ENCODE measurements at regions not wholly inside any gene's neighbourhood (a gene's known extent, or its start where the extent isn't known, plus 50 kb on each side); places are given as distances from the start of the nearest gene placed in this dataset.

DNA sequence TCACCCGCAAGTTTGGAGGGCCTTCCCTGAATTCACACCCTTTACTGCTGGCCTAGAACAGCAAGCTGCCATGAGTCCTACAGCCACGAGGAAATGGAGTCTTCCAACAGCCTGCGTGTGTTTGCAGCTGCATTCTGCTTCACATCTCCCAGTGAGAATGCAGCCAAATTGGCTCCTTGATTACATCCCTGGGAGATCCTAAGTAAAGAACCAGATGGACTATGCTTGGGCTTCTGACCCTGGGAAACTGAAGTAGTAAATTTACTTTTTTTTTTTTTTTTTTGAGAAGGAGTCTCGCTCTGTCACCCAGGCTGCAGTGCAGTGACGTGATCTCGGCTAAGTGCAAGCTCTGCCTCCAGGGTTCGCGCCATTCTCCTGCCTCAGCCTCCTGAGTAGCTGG, 617.0 kb upstream of the CDH18 start:
- POLR2A ChIA-PET, result no interaction called here
- DNase-seq (ENCODE audit: low read depth), result no peak
- CTCF ChIA-PET, result no interaction called here
- H3K27me3 ChIP-seq (ENCODE audit: control insufficient read depth, insufficient read depth, low read length), result no peaks in the 10 kb centered on the region
- TF ChIP-seq, protein P1, sequence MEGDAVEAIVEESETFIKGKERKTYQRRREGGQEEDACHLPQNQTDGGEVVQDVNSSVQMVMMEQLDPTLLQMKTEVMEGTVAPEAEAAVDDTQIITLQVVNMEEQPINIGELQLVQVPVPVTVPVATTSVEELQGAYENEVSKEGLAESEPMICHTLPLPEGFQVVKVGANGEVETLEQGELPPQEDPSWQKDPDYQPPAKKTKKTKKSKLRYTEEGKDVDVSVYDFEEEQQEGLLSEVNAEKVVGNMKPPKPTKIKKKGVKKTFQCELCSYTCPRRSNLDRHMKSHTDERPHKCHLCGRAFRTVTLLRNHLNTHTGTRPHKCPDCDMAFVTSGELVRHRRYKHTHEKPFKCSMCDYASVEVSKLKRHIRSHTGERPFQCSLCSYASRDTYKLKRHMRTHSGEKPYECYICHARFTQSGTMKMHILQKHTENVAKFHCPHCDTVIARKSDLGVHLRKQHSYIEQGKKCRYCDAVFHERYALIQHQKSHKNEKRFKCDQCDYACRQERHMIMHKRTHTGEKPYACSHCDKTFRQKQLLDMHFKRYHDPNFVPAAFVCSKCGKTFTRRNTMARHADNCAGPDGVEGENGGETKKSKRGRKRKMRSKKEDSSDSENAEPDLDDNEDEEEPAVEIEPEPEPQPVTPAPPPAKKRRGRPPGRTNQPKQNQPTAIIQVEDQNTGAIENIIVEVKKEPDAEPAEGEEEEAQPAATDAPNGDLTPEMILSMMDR (IDR thresholded peaks at IDR 0.05; ENCODE audit: insufficient read depth, low read depth, low read length), result no peak
- H3K36me3 ChIP-seq (ENCODE audit: control insufficient read depth, insufficient read depth, low read length), result no peaks in the 10 kb centered on the region
- H3K4me3 ChIP-seq (ENCODE audit: low read depth, low read length), result no peak overlapping the region

DNA sequence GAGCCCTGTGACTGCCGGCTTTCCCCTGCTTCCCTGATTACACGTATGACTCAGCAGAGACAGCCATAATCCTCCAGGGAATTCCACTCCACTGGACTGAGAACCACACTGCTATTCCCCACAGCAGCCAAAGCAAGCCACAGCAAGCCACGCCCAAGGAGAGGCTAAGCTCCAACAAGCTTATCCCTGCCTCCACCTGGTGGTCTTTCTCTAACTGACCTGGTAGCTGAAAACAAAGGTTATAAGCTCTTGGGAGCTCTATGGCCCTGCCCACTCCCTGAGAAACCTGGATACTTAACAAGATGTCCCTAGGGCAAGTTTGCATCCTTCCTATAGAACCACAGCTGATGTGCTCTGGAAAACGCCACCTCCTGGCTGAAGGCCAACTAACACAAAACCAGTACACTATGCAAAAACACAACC, 613.7 kb upstream of the CDH18 start:
- ChIA-PET POLR2A (no interaction called here), CTCF (no interaction called here)
- Histone ChIP-seq H3K36me3 (ENCODE audit: control insufficient read depth, insufficient read depth, low read length) (no peaks in the 10 kb centered on the region), H3K27me3 (ENCODE audit: control insufficient read depth, insufficient read depth, low read length) (no peaks in the 10 kb centered on the region), H3K4me3 (ENCODE audit: low read depth, low read length) (no peak overlapping the region)
- DNase-seq (ENCODE audit: low read depth), result no peak
- TF ChIP-seq, protein P1 (IDR thresholded peaks at IDR 0.05; ENCODE audit: insufficient read depth, low read depth, low read length), result no peak

DNA sequence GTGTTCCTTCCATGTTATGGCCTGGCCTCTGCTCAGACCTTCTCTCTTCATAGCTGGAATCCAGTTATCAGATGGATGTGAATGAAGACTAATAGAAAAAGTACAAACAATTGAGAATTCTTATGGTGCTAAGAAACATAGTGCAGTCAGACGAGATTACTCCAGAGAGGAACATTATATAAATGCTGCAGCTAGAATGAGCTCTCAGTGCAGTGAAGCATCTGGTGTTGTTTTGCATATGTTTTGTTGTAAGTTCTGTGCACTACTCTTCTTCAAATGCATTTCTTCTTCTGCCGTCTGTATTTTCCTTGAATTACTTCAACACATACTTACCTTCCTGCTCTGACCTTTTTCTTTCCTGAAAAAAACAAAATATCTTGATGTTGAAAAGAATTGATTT, 602.4 kb upstream of the CDH18 start:
- Histone ChIP-seq H3K27me3 (ENCODE audit: control insufficient read depth, insufficient read depth, low read length) (no peaks in the 10 kb centered on the region), H3K36me3 (ENCODE audit: control insufficient read depth, insufficient read depth, low read length) (no peaks in the 10 kb centered on the region), H3K4me3 (ENCODE audit: low read depth, low read length) (no peak overlapping the region)
- DNase-seq (ENCODE audit: low read depth), result no peak
- ChIA-PET POLR2A (no interaction called here), CTCF (no interaction called here)
- TF ChIP-seq, protein P1 (IDR thresholded peaks at IDR 0.05; ENCODE audit: insufficient read depth, low read depth, low read length), result no peak

DNA sequence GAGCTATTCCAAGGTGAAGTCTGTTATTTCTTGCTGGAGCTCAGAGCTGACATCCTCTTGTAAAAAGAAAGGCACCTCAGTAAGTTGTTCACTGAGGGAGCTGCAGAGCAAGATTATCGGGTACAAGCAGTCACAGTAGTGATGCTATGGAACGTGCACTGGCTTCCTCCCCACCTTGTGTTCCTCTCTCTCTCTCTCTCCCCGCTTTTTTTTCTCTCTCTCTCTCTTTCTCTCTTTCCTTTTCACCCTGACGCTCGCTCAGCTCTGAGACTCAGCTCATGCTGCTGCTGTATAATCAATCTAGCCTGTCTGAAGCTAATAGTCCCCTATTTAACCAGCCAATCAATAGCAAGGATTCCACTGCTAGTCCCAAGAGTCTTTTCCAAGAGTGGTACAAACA, 587.6 kb upstream of the CDH18 start:
- Histone ChIP-seq H3K4me3 (ENCODE audit: low read depth, low read length) (no peak overlapping the region), H3K36me3 (ENCODE audit: control insufficient read depth, insufficient read depth, low read length) (no peaks in the 10 kb centered on the region), H3K27me3 (ENCODE audit: control insufficient read depth, insufficient read depth, low read length) (no peaks in the 10 kb centered on the region)
- TF ChIP-seq, protein P1 (IDR thresholded peaks at IDR 0.05; ENCODE audit: insufficient read depth, low read depth, low read length), result no peak
- ChIA-PET POLR2A (no interaction called here), CTCF (no interaction called here)
- DNase-seq (ENCODE audit: low read depth), result no peak

DNA sequence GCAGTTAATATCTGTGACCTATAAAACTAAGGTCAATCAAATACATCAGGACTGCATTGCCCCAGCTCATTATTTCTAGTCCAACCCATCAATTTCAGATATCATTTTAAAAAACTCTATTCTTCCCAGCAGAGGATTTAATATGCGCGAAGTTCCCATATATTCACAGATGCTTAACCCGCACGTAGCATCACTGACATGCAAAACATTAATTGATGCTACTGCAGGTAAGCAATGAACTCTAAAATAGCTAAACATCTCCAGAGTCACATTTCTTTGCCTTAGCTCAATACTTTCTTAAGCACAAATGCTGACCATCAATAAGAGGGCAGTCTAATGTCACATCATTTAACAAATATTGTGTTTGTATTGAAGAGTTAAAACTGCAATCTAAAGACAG, 586.6 kb upstream of the CDH18 start:
- no peak overlapping the region for H3K4me3 ChIP-seq (ENCODE audit: low read depth, low read length)
- no peak for DNase-seq (ENCODE audit: low read depth)
- no peaks in the 10 kb centered on the region for H3K36me3 ChIP-seq (ENCODE audit: control insufficient read depth, insufficient read depth, low read length)
- ChIA-PET POLR2A (no interaction called here), CTCF (no interaction called here)
- TF ChIP-seq, protein P1 (IDR thresholded peaks at IDR 0.05; ENCODE audit: insufficient read depth, low read depth, low read length), result no peak
- no peaks in the 10 kb centered on the region for H3K27me3 ChIP-seq (ENCODE audit: control insufficient read depth, insufficient read depth, low read length)

Data from BJ (cell line).